Right lobe of liver (tissue), 6 donors: ENCODE measurements at regions not wholly inside any gene's neighbourhood (a gene's known extent, or its start where the extent isn't known, plus 50 kb on each side); places are given as distances from the start of the nearest gene placed in this dataset.

Experiments used
- ATAC-seq, 4 donors: fragments of 200-7000 bp; cut with Tn5 transposase; one replicate each; pipeline ENCODE4 v1.9.1; 2020; ENCODE audit warnings: mild to moderate bottlenecking in 4 of 4, moderate library complexity in 4 of 4
- DNase-seq, 3 donors: peaks; one replicate each; pipeline ENCODE4 v3.0.0-alpha.2; 2020
- H3K27ac ChIP-seq, 3 donors: fragments of 200-600 bp; one replicate each; pipeline ENCODE4 v1.8.0; 2022
- H3K27me3 ChIP-seq, 2 donors: fragments of 200-600 bp; one replicate each; pipeline ENCODE4 v1.8.0; 2022
- H3K36me3 ChIP-seq, 4 donors: fragments of 200-600 bp; sonication (generic) in 1 of 4; one replicate each; pipeline versions ENCODE4 v1.5.1 to v1.8.0; 2017 to 2022; ENCODE audit warnings: control low read depth in 1 of 4
- H3K4me1 ChIP-seq, 4 donors: fragments of 200-600 bp; sonication (generic) in 1 of 4; one replicate each; pipeline versions ENCODE4 v1.5.1 to v1.8.0; 2017 to 2022; ENCODE audit warnings: control low read depth in 1 of 4
- H3K4me3 ChIP-seq, 3 donors: fragments of 200-600 bp; one replicate each; pipeline ENCODE4 v1.8.0; 2022
- H3K9me3 ChIP-seq, 4 donors: fragments of 200-600 bp; sonication (generic) in 1 of 4; one replicate each; pipeline versions ENCODE4 v1.5.1 to v1.8.0; 2017 to 2022; ENCODE audit warnings: control low read depth in 1 of 4
- CTCF ChIP-seq, 4 donors: fragments of 200-600 bp in 3 of 4; fragments of 450-650 bp in 1 of 4; IDR thresholded peaks; one replicate each; pipeline versions ENCODE4 v1.5.1 to v1.8.0; 2016 to 2022; ENCODE audit warnings: antibody characterized with exemption in 4 of 4, mild to moderate bottlenecking in 2 of 4
- POLR2A ChIP-seq: fragments of 450-650 bp; IDR thresholded peaks from one replicate; pipeline ENCODE4 v1.6.1; 2017; ENCODE audit warnings: antibody characterized with exemption, mild to moderate bottlenecking
- WGBS: methylation state at CpG from one replicate; pipeline ENCODE4 v1.1.6; 2018; ENCODE audit warnings: low coverage, low lambda C conversion rate; ENCODE audit not compliant: insufficient coverage; ENCODE audit errors: missing lambda C conversion rate; 5-methylcytosine and 5-hydroxymethylcytosine counted together
- intact Hi-C, 2 donors: fragments of 100-400 bp; cut with DNase I; formaldehyde crosslinking; loops; one replicate each; pipeline versions ENCODE4 v1.11.2 to v1.14.1; 2022
- donor health status: DM: no; HTN: yes; CAD: no.
- donor health status: DM: no; HTN: no; CAD: no.
- donor health status: DM: no; HTN: no; CAD: no.
- donor health status: DM: no; HTN: yes; CAD: no.
- donor health status: DM: no; HTN: yes; CAD: no.

- H3K9me3 ChIP-seq = no peaks in the 10 kb centered on the region
- no peak overlapping the region for H3K4me3 ChIP-seq
- no peaks in the 10 kb centered on the region for H3K36me3 ChIP-seq
- WGBS = 44% methylated on average over 3 of the region's 3 CpGs
- ATAC-seq = no peak
- no peaks in the 10 kb centered on the region for H3K4me1 ChIP-seq
- no peak overlapping the region for H3K27ac ChIP-seq
- DNase-seq = no peak
- H3K27me3 ChIP-seq = no peaks in the 10 kb centered on the region
- intact Hi-C loops = no loop called here
- no peak for TF ChIP-seq CTCF (IDR thresholded peaks at IDR 0.05)
- TF ChIP-seq POLR2A = no peak
These were observed 575.4 kb upstream of the SORCS1 start for GRCh38 chr10:107739951-107740350.

DNA sequence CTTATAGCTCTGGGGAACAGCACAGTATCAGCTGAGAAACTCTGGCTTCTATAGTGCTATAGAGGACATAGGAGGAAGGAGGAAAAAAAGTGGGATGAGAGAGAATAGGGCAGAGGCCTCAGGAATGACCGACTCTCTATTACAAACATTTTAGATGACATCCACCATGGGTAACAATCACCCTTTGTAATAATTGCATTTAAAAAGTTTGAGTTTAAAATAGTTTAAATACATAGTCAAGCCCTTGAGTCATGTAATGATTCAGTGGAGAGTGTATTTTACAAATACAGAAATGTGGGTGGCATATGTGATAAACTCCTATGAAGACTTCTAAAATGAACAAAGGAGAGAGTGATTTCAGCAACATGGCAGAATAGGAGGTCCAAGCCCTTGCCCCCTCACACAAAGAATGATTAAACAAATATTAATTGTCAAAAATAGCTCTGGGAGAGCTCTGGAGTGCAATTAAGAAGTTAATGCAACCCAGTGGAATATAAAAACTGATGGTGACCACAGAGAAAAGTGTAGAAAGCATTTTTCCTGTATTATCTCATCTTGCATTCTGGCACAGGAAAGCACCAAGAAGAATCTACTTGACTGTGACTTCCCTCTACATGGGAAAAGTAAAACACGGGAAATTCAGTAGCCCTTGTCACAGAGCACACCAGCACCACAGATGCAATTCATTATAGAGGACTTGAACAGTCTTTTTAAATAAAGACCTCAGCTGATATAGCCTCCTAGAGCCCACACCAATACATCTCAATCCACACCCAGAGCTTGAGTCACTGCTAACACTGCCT is 569.0 kb upstream of the SORCS1 start:
- 66% methylated on average over 2 of the region's 2 CpGs for WGBS

DNA sequence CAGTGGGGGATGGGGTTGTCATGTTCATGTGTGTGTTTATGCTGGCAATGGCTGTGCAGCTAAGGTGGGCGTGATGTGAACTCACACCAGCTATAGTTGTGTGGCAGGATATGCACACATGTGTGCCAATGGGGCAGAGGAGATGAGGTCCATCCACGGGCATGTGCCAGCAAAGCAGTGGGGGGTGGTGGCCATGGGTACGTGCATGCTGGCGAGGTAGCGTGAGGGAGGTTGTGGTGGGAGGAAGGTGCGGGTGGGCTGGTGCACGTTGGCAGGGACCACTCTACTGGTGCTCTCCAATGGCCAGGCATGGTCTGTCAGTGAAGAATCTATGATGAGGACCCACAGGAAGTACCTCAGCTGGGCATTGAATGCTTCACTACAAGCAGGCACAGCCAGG is 567.5 kb upstream of the SORCS1 start:
- no peaks in the 10 kb centered on the region for H3K9me3 ChIP-seq
- no peak overlapping the region for H3K27ac ChIP-seq
- no peak overlapping the region for H3K4me3 ChIP-seq
- H3K4me1 ChIP-seq = no peaks in the 10 kb centered on the region
- 74% methylated on average over 3 of the region's 7 CpGs for WGBS
- H3K36me3 ChIP-seq = no peaks in the 10 kb centered on the region
- no peak for TF ChIP-seq POLR2A
- no peak for TF ChIP-seq CTCF (IDR thresholded peaks at IDR 0.05)
- no peaks in the 10 kb centered on the region for H3K27me3 ChIP-seq
- intact Hi-C loops = no loop called here
- no peak for ATAC-seq
- DNase-seq = no peak

More for the DNA sequence above, 569.0 kb upstream of the SORCS1 start:
- Histone ChIP-seq H3K36me3 (no peaks in the 10 kb centered on the region), H3K27ac (no peak overlapping the region), H3K9me3 (no peaks in the 10 kb centered on the region), H3K4me3 (no peak overlapping the region), H3K27me3 (no peaks in the 10 kb centered on the region), H3K4me1 (no peaks in the 10 kb centered on the region)
- ATAC-seq (no peak), DNase-seq (no peak)
- no peak for TF ChIP-seq CTCF (IDR thresholded peaks at IDR 0.05)
- intact Hi-C loops = no loop called here

- Histone ChIP-seq H3K27me3 (no peaks in the 10 kb centered on the region), H3K27ac (no peak overlapping the region), H3K36me3 (no peaks in the 10 kb centered on the region), H3K9me3 (no peaks in the 10 kb centered on the region), H3K4me1 (no peaks in the 10 kb centered on the region), H3K4me3 (no peak overlapping the region)
- no peak for ATAC-seq
- WGBS = 41% methylated on average over 5 of the region's 5 CpGs
- intact Hi-C loops = no loop called here
- DNase-seq = no peak
- TF ChIP-seq POLR2A (no peak), CTCF (IDR thresholded peaks at IDR 0.05) (no peak)
These were observed 564.3 kb upstream of the SORCS1 start for GRCh38 chr10:107728807-107729206.
